ENCODE measurements at regions not wholly inside any gene's neighbourhood (a gene's known extent, or its start where the extent isn't known, plus 50 kb on each side); places are given as distances from the start of the nearest gene placed in this dataset.

DNA sequence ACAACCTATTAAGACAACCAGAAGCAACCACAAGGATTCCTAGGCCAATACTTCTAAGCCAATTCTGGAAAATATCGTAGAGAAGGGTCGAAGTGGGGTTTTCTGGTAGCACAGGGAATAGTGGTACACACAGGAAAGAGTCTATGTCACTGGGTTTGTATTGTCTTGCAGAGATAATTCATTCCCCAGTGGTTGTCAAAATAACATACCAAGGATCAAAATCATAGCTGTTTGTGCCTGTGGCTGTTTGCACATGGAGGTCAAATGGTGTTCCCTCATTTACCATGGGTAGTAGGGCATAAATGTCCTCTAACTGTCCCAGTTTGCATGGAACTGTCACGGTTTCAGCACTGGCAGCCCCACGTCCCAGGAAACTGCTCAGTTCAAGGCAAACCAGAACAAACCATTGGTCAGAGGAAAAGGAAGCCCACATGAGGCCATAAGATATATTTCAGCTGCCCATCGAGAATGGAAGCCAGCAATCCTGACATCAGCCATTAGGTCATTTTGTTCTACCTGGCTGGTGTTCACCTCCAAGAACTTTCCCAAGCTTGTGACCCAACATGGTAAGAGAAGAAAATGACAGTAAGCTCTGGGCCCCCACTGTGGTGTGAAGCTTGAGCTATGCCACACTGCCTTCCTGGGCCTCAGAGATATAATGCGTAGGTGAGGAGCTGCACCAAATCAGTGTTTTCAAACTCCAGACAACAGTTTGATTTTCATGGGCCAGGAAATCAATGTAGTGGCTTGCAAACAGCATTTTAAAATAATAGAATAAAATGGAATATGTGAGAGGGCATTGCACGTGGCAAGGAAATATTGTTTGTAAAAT is 53.9 kb upstream of the NFE2L3 start:
- H3K9me3 ChIP-seq: no peaks in the 10 kb centered on the region
- no peaks in the 10 kb centered on the region for H3K36me3 ChIP-seq (replicated peaks)
- no peaks in the 10 kb centered on the region for H3K27me3 ChIP-seq (ENCODE audit: low read depth)
- no peak overlapping the region for H3K4me3 ChIP-seq
- in situ Hi-C loops (cut with MboI; ENCODE audit: low sequenced_read_pairs): loop anchor here (10.0 to 25.0 kb wide), 2 partner anchors 267 to 564 kb away; no protein-coding TSS in a partner anchor
- H3K4me1 ChIP-seq: peaks cover 14% of the 10 kb centered on the region
- DNase-seq (ENCODE audit: low spot score in 2 of 2): no peak

DNA sequence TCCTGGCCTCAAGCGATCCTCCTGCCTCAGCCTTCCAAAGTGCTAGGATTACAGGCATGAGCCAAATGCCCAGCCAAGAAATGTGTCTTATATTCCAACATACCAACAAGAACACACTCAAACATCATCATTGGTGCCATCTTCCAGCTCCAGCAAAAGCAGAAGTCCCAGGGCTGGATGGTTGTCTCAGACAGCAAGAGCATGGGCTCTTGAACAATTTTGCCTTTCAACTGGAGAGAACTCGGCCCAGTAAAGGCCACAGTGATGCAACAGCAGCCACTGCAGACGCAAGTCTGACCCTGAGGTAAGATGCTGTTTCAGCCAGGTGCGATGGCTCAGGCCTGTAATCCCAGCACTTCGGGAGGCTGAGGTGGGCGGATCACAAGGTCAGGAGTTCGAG is 52.8 kb upstream of the NFE2L3 start:
- no peak for DNase-seq (ENCODE audit: low spot score in 2 of 2)
- no peaks in the 10 kb centered on the region for H3K27me3 ChIP-seq (ENCODE audit: low read depth)
- H3K36me3 ChIP-seq (replicated peaks): no peaks in the 10 kb centered on the region
- H3K4me1 ChIP-seq: peaks cover 14% of the 10 kb centered on the region
- in situ Hi-C loops (cut with MboI; ENCODE audit: low sequenced_read_pairs): loop anchor here (10.0 to 25.0 kb wide), 2 partner anchors 266 to 563 kb away; no protein-coding TSS in a partner anchor
- H3K4me3 ChIP-seq: no peak overlapping the region
- no peaks in the 10 kb centered on the region for H3K9me3 ChIP-seq

DNA sequence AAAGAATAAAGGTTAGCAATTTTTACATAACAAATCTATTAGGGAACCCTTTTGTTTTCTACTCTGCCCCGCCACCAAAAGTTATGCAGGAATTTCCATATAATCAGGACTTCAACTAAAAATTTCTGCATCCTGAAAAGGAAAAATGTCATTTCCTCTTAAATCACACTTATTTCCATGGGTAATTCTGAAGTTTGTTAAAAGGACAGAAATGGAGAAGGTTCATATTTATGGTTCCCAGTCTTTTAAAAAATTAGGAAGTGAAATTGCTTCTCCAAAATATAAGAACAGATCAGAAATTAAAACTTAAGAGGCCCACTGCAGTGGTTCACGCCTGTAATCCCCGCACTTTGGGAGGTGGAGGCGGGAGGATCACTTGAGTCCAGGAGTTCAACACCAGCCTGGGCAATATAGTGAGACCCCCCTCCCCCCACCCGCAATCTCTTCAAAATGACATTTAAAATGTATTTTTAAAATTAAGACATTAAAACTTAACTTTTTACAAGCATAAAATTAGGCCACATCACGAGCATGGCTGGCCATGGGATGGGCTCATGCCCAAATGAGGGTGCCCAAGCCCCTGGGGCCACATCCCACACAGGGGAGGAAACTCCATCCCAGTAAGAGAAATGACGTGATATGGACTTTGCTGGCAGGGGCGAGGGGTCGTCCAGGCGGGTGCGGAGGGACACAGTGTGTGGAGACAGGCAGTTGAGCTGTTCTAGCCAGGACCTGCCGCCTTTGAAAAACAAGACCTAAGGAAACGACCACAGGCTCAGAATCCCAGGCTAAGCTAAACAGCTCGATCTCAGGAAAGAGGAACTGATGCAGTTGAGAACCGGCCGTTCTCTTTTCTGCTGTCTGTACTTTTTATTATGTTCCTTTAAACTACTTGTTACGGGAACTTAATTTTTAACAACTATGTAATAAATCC is 51.3 kb upstream of the NFE2L3 start:
- no peaks in the 10 kb centered on the region for H3K9me3 ChIP-seq
- DNase-seq (ENCODE audit: low spot score in 2 of 2): peak in 1 of 2 experiments; percentile 58
- no peak overlapping the region for H3K4me3 ChIP-seq
- no peaks in the 10 kb centered on the region for H3K27me3 ChIP-seq (ENCODE audit: low read depth)
- H3K36me3 ChIP-seq (replicated peaks): no peaks in the 10 kb centered on the region
- in situ Hi-C loops (cut with MboI; ENCODE audit: low sequenced_read_pairs): no loop called here
- peaks cover 14% of the 10 kb centered on the region for H3K4me1 ChIP-seq

DNA sequence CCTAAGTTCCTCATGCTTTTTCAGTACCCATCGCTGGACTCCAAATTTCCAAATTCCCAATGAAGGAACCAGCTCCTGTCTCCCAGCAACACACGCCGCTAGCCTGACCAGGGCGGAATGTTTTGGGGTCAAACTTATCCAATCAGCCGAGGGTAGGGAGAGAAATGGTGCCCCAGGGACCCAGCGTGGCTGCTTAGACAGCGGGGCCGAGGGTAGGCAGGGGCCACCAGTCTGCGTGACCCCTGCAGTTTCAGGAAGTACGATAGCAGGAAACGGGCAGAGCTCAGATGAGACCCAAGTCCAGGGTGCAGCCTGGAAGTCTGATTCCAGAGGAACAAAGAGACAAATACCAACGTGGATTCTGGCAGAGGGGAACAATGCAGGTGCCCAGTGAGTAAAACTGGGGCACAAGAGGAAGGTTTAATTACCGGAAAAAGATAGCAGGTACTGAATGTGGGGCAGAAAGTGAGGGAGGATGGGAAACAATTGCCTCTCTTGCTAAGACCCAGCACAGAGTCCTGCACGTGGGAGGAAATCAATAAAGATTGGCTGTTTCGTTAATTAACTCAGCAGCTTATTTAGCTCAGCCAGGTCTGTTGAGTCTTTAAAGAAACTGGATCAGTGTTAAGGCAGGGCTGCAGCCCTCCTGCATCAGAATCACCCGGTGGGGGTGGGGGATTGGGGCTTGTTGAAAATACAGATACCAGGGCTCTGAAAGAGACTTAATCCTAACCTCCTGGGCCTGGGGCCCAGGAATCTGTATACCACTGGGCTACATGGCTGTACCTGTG is 50.4 kb upstream of the NFE2L3 start:
- H3K9me3 ChIP-seq: no peaks in the 10 kb centered on the region
- no peaks in the 10 kb centered on the region for H3K27me3 ChIP-seq (ENCODE audit: low read depth)
- H3K36me3 ChIP-seq (replicated peaks): no peaks in the 10 kb centered on the region
- no peak for DNase-seq (ENCODE audit: low spot score in 2 of 2)
- in situ Hi-C loops (cut with MboI; ENCODE audit: low sequenced_read_pairs): no loop called here
- no peak overlapping the region for H3K4me3 ChIP-seq
- H3K4me1 ChIP-seq: peaks cover 14% of the 10 kb centered on the region

DNA sequence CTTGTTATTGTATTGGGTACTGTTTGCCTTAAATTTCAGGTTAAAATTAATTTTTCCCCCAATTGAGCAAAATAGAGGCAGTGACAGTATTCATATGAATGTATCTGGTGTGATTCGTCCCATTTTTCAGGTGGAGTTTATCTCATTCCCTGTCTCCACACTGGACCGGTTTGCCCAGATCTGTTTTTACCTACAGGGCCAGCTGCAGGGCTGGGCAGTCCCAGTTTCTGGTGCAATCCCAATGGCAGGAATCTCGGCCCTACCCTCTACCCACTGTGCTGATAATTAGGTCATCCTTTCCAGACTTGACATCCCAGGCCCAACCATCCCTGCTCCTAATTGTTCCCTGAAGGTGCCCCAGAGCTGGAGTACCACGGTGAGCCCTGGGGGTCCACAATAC is 49.8 kb upstream of the NFE2L3 start:
- in situ Hi-C loops (cut with MboI; ENCODE audit: low sequenced_read_pairs): no loop called here
- no peaks in the 10 kb centered on the region for H3K27me3 ChIP-seq (ENCODE audit: low read depth)
- no peaks in the 10 kb centered on the region for H3K36me3 ChIP-seq (replicated peaks)
- H3K4me1 ChIP-seq: peaks cover 14% of the 10 kb centered on the region
- no peak overlapping the region for H3K4me3 ChIP-seq
- DNase-seq (ENCODE audit: low spot score in 2 of 2): no peak
- no peaks in the 10 kb centered on the region for H3K9me3 ChIP-seq

Data from HAP-1 (cell line).